ENCODE measurements at regions not wholly inside any gene's neighbourhood (a gene's known extent, or its start where the extent isn't known, plus 50 kb on each side); places are given as distances from the start of the nearest gene placed in this dataset.

- no peak for TF ChIP-seq POLR2AphosphoS5 (IDR thresholded peaks at IDR 0.05; ENCODE audit: insufficient read depth in 1 of 2, low read depth in 1 of 2)
- no peak for TF ChIP-seq CTCF (IDR thresholded peaks at IDR 0.05)
These were observed 316.9 kb downstream of the OSR1 start for GRCh38 chr2:19041434-19042041.

All from vagina (tissue), 2 donors.